Ishikawa (cell line): ENCODE measurements at regions not wholly inside any gene's neighbourhood (a gene's known extent, or its start where the extent isn't known, plus 50 kb on each side); places are given as distances from the start of the nearest gene placed in this dataset.

Experiments
- CREB1 ChIP-seq: IDR thresholded peaks from 2 replicates; pipeline ENCODE4 v1.6.1; 2012; ENCODE audit warnings: low read depth
- EGR1 ChIP-seq: IDR thresholded peaks from 2 replicates; pipeline ENCODE4 v1.6.1; 2012
- EP300 ChIP-seq: IDR thresholded peaks from 2 replicates; pipeline ENCODE4 v1.6.1; 2012; ENCODE audit warnings: borderline replicate concordance
- FOXM1 ChIP-seq: IDR thresholded peaks from 2 replicates; pipeline ENCODE4 v1.6.1; 2012; ENCODE audit warnings: low read depth, borderline replicate concordance
- NFIC ChIP-seq: IDR thresholded peaks from 2 replicates; pipeline ENCODE4 v1.6.1; 2012
- RAD21 ChIP-seq: IDR thresholded peaks from 2 replicates; pipeline ENCODE4 v1.6.1; 2012; ENCODE audit warnings: low read depth
- REST ChIP-seq: IDR thresholded peaks from 2 replicates; pipeline ENCODE4 v1.6.1; 2012; ENCODE audit warnings: low read depth, mild to moderate bottlenecking
- TAF1 ChIP-seq: IDR thresholded peaks from 2 replicates; pipeline ENCODE4 v1.6.1; 2012; ENCODE audit warnings: low read depth, mild to moderate bottlenecking
- TCF12 ChIP-seq: IDR thresholded peaks from 2 replicates; pipeline ENCODE4 v1.6.1; 2012; ENCODE audit warnings: low read depth
- TEAD4 ChIP-seq: IDR thresholded peaks from 2 replicates; pipeline ENCODE4 v1.6.1; 2012
- YY1 ChIP-seq: IDR thresholded peaks from 2 replicates; pipeline ENCODE4 v1.6.1; 2012; ENCODE audit warnings: low read depth
- ZBTB7A ChIP-seq: IDR thresholded peaks from 2 replicates; pipeline ENCODE4 v1.6.1; 2012; ENCODE audit warnings: low read depth
- TF ChIP-seq, protein P1 (sequence below): IDR thresholded peaks from 2 replicates; pipeline ENCODE4 v1.6.1; 2012
- TF ChIP-seq, protein P2 (sequence below): IDR thresholded peaks from 2 replicates; pipeline ENCODE4 v1.6.1; 2012

- TF ChIP-seq TCF12 (no peak), TAF1 (no peak), REST (no peak), ZBTB7A (no peak), EP300 (no peak), YY1 (no peak), TEAD4 (no peak), NFIC (no peak), CREB1 (no peak), EGR1 (no peak), RAD21 (peak; percentile 99), FOXM1 (no peak)
- TF ChIP-seq, protein P1, sequence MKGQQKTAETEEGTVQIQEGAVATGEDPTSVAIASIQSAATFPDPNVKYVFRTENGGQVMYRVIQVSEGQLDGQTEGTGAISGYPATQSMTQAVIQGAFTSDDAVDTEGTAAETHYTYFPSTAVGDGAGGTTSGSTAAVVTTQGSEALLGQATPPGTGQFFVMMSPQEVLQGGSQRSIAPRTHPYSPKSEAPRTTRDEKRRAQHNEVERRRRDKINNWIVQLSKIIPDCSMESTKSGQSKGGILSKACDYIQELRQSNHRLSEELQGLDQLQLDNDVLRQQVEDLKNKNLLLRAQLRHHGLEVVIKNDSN = no peak
- TF ChIP-seq, protein P2, sequence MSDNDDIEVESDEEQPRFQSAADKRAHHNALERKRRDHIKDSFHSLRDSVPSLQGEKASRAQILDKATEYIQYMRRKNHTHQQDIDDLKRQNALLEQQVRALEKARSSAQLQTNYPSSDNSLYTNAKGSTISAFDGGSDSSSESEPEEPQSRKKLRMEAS = no peak
Observed at GRCh38 chr17:68172461-68172954, 75.3 kb upstream of the AMZ2 start.
